ENCODE measurements at regions not wholly inside any gene's neighbourhood (a gene's known extent, or its start where the extent isn't known, plus 50 kb on each side); places are given as distances from the start of the nearest gene placed in this dataset.

- H3K36me3 Mint-ChIP-seq (ENCODE audit: low read depth), result no peaks in the 10 kb centered on the region
- Histone ChIP-seq H3K4me1 (ENCODE audit: insufficient read depth) (no peaks in the 10 kb centered on the region), H3K79me2 (replicated peaks; ENCODE audit: insufficient read depth) (no peaks in the 10 kb centered on the region), H3K27me3 (ENCODE audit: insufficient read depth) (no peaks in the 10 kb centered on the region), H3K27ac (ENCODE audit: low read depth) (no peak overlapping the region), H4K20me1 (replicated peaks; ENCODE audit: insufficient read depth) (no peaks in the 10 kb centered on the region; the same call in 1 of the 2 replicates), H3K9me2 (ENCODE audit: insufficient read depth) (no peaks in the 10 kb centered on the region), H3K4me2 (no peak overlapping the region), H3K4me3 (no peak overlapping the region), H3K36me3 (ENCODE audit: insufficient read depth) (no peaks in the 10 kb centered on the region), H3F3A (replicated peaks; ENCODE audit: low read depth) (no peaks in the 10 kb centered on the region), H2AFZ (no peak overlapping the region)
- no peak for DNase-seq (ENCODE audit: low spot score)
- TF ChIP-seq POLR2AphosphoS5 (IDR thresholded peaks at IDR 0.05; ENCODE audit: low read depth), result no peak
- no peak for TF ChIP-seq JUNB (IDR thresholded peaks at IDR 0.05; ENCODE audit: unreplicated experiment)
- no peak for TF ChIP-seq CTCF (conservative IDR thresholded peaks at IDR 0.05; ENCODE audit: low read depth in 2 of 2)
- TF ChIP-seq, protein P1, sequence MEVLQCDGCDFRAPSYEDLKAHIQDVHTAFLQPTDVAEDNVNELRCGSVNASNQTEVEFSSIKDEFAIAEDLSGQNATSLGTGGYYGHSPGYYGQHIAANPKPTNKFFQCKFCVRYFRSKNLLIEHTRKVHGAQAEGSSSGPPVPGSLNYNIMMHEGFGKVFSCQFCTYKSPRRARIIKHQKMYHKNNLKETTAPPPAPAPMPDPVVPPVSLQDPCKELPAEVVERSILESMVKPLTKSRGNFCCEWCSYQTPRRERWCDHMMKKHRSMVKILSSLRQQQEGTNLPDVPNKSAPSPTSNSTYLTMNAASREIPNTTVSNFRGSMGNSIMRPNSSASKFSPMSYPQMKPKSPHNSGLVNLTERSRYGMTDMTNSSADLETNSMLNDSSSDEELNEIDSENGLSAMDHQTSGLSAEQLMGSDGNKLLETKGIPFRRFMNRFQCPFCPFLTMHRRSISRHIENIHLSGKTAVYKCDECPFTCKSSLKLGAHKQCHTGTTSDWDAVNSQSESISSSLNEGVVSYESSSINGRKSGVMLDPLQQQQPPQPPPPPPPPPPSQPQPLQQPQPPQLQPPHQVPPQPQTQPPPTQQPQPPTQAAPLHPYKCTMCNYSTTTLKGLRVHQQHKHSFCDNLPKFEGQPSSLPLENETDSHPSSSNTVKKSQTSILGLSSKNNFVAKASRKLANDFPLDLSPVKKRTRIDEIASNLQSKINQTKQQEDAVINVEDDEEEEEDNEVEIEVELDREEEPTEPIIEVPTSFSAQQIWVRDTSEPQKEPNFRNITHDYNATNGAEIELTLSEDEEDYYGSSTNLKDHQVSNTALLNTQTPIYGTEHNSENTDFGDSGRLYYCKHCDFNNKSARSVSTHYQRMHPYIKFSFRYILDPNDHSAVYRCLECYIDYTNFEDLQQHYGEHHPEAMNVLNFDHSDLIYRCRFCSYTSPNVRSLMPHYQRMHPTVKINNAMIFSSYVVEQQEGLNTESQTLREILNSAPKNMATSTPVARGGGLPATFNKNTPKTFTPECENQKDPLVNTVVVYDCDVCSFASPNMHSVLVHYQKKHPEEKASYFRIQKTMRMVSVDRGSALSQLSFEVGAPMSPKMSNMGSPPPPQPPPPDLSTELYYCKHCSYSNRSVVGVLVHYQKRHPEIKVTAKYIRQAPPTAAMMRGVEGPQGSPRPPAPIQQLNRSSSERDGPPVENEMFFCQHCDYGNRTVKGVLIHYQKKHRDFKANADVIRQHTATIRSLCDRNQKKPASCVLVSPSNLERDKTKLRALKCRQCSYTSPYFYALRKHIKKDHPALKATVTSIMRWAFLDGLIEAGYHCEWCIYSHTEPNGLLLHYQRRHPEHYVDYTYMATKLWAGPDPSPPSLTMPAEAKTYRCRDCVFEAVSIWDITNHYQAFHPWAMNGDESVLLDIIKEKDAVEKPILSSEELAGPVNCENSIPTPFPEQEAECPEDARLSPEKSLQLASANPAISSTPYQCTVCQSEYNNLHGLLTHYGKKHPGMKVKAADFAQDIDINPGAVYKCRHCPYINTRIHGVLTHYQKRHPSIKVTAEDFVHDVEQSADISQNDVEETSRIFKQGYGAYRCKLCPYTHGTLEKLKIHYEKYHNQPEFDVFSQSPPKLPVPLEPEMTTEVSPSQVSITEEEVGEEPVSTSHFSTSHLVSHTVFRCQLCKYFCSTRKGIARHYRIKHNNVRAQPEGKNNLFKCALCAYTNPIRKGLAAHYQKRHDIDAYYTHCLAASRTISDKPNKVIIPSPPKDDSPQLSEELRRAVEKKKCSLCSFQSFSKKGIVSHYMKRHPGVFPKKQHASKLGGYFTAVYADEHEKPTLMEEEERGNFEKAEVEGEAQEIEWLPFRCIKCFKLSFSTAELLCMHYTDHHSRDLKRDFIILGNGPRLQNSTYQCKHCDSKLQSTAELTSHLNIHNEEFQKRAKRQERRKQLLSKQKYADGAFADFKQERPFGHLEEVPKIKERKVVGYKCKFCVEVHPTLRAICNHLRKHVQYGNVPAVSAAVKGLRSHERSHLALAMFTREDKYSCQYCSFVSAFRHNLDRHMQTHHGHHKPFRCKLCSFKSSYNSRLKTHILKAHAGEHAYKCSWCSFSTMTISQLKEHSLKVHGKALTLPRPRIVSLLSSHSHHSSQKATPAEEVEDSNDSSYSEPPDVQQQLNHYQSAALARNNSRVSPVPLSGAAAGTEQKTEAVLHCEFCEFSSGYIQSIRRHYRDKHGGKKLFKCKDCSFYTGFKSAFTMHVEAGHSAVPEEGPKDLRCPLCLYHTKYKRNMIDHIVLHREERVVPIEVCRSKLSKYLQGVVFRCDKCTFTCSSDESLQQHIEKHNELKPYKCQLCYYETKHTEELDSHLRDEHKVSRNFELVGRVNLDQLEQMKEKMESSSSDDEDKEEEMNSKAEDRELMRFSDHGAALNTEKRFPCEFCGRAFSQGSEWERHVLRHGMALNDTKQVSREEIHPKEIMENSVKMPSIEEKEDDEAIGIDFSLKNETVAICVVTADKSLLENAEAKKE (CRISPR knock-in tag; IDR thresholded peaks at IDR 0.05), result no peak
- TF ChIP-seq EZH2phosphoT487 (IDR thresholded peaks at IDR 0.05; ENCODE audit: unreplicated experiment), result no peak
- TF ChIP-seq NANOG (IDR thresholded peaks at IDR 0.05; ENCODE audit: borderline replicate concordance), result no peak
- TF ChIP-seq, protein P2, sequence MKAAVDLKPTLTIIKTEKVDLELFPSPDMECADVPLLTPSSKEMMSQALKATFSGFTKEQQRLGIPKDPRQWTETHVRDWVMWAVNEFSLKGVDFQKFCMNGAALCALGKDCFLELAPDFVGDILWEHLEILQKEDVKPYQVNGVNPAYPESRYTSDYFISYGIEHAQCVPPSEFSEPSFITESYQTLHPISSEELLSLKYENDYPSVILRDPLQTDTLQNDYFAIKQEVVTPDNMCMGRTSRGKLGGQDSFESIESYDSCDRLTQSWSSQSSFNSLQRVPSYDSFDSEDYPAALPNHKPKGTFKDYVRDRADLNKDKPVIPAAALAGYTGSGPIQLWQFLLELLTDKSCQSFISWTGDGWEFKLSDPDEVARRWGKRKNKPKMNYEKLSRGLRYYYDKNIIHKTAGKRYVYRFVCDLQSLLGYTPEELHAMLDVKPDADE (IDR thresholded peaks at IDR 0.05), result no peak
- no peak for TF ChIP-seq REST (IDR thresholded peaks at IDR 0.05; ENCODE audit: unreplicated experiment)
- no peak for TF ChIP-seq STAT1 (IDR thresholded peaks at IDR 0.05; ENCODE audit: unreplicated experiment)
- no peak for TF ChIP-seq ZNF114 (CRISPR knock-in tag; IDR thresholded peaks at IDR 0.05)
- no peak for TF ChIP-seq CREB1 (CRISPR knock-in tag; IDR thresholded peaks at IDR 0.05; ENCODE audit: low read depth)
- no peaks in the 10 kb centered on the region for H3K4me1 Mint-ChIP-seq
- no peaks in the 10 kb centered on the region for H3K27me3 Mint-ChIP-seq (ENCODE audit: insufficient read depth, low read depth, poor library complexity)
- H3K4me3 Mint-ChIP-seq, result no peak overlapping the region
- no peak for ATAC-seq
- no peaks in the 10 kb centered on the region for H3K9me3 Mint-ChIP-seq
- H3K27ac Mint-ChIP-seq, result no peak overlapping the region
These were observed 2295.4 kb downstream of the PCDH9 start for GRCh38 chr13:64934569-64935362.

Measured in GM23338 (cell line).